ENCODE measurements at regions not wholly inside any gene's neighbourhood (a gene's known extent, or its start where the extent isn't known, plus 50 kb on each side); places are given as distances from the start of the nearest gene placed in this dataset.

DNA sequence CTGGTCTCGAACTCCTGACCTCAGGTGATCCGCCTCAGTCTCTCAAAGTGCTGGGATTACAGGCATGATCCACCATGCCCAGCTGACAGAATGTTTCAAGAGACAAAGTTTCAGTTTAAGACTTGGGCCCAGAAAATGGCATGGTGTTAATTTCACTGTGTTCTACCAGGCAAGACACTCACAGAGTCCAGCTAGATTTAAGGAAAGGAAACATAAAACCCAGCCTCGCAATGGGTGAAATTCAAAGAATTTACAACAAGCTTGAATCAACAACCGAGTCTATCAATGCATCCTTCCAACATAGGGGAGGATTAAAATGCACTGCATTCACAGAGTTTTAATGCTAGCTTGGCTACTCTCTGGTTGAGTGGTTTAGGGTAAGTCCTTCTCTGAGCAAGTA, 764.0 kb downstream of the XPNPEP1 start:
- TF ChIP-seq, protein P1, sequence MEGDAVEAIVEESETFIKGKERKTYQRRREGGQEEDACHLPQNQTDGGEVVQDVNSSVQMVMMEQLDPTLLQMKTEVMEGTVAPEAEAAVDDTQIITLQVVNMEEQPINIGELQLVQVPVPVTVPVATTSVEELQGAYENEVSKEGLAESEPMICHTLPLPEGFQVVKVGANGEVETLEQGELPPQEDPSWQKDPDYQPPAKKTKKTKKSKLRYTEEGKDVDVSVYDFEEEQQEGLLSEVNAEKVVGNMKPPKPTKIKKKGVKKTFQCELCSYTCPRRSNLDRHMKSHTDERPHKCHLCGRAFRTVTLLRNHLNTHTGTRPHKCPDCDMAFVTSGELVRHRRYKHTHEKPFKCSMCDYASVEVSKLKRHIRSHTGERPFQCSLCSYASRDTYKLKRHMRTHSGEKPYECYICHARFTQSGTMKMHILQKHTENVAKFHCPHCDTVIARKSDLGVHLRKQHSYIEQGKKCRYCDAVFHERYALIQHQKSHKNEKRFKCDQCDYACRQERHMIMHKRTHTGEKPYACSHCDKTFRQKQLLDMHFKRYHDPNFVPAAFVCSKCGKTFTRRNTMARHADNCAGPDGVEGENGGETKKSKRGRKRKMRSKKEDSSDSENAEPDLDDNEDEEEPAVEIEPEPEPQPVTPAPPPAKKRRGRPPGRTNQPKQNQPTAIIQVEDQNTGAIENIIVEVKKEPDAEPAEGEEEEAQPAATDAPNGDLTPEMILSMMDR (IDR thresholded peaks at IDR 0.05): no peak

DNA sequence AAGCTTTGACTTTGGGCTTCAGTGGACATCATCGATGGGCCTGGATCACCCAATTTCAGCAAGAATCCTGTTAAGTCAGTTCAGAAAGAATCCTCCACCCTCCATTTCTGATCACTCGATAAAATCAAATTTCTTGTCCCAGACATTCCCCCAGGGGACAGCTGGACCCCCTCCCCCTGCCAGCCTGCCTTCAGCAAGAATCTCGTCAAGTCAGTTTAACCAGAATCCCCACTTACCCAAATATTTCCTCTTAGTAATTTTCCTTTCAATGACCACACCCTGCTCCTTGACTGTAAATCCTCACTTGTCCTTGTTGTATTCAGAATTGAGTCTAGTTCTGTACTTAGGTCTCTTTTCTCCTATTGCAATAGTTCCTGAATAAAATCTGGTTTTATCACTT, 766.9 kb downstream of the XPNPEP1 start:
- TF ChIP-seq, protein P1 (IDR thresholded peaks at IDR 0.05): no peak

DNA sequence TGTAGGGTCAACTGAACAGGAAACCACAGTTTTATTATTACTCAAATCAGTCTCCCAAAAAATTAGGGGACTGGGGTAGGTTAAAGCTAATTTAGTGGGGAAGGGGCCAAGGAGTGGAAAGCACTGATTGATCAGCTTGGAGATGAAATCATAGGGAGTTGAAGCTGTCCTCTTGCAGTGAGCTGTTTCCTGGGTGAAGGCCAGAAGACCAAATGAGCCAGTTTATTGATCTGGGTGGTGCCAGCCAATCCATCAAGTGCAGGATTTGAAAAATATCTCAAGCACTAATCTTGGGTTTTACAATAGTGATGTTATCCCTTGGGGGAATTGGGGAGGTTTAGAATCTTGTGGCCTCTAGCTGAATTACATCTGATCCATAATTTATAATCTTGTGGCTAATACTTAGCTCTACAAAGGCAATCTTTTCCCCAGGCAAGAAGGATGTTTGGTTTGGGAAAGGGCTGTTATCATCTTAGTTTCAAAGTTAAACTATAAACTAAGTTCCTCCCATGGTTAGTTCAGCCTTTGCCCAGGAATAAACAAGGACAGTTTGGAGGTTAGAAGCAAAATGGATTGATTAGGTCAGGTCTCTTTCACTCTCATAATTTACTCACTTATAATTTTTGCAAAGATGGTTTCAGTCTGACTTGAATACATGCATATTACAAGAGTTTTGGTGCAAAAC, 773.5 kb downstream of the XPNPEP1 start:
- TF ChIP-seq, protein P1 (IDR thresholded peaks at IDR 0.05): no peak

DNA sequence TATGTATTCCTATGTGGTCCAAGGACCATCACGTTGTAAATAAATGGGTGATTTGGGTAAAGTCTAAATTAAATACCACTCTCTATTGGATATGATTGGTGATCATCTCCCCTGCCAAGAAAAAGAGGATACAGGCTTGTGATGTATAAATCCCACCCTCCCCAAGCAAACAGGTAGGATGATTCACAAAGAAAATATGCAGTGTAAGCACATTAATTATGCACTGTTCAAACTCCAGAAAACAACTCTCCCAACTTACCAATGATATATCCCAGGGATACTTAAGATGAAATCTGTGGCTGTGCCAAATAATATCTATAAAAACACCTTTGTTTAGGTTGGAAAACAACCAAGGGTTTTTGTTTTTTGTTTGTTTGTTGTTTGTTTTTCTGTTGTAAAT, 795.9 kb downstream of the XPNPEP1 start:
- TF ChIP-seq, protein P1 (IDR thresholded peaks at IDR 0.05): no peak

DNA sequence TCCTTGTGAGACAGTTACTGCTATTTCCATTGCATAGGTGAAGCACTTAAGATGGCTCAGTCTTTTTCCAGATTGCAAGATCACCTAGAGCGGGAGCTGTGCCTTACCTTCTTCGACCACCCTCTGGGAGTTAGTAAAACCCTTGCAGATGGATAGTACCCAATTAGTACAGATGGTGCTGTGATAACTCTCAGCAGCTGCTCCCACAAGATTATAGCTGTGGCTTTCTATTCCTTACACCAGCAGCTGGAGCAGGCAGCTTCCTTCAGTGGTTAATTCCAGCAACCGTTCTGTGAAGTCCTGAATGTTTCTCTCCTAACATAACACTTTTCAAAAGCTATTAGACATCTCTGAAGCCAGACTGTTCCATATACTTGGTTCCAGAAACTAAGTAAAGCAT, 796.8 kb downstream of the XPNPEP1 start:
- TF ChIP-seq, protein P1 (IDR thresholded peaks at IDR 0.05): no peak

DNA sequence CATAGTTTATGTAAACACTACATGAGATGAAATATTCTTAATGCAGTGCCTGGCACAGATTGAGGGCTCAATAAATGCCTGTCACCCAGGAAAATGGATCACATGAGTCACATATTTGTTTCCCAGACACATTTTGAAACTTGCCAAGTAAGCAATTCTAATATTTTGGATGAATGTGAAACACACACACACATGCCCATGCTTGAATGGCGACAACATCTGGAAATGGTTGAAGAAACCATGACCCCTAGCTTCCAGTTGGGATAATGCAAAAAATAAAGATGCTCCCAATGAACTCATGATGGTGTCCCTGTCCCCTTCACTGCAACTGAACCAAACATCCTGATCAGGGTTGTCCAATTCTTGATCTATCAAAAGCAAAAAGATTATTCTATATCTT, 797.3 kb downstream of the XPNPEP1 start:
- TF ChIP-seq, protein P1 (IDR thresholded peaks at IDR 0.05): no peak

GRCh38 chr10:109115179-109115578, 808.1 kb downstream of the XPNPEP1 start:
- TF ChIP-seq, protein P1 (IDR thresholded peaks at IDR 0.05): no peak

DNA sequence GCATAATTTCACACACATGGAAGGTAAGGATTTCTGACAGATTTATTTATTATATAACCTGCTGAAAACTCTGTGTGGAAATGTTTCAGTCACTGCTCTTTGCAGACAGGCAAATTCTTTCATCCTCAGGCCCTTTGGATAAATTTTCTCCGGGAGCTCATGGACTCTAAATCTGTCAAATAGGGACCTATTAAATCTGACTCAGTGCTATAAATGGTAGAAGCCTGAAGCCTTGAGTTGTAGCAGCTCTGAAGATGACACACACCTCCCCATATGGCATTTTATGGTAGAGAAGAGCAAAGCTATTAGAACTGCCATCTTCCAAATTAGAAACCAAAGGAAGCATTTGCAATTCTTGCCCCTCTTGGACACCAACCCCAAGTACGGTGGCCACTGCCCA, 808.7 kb downstream of the XPNPEP1 start:
- TF ChIP-seq, protein P1 (IDR thresholded peaks at IDR 0.05): no peak
